PC-9 (cell line): ENCODE measurements at regions not wholly inside any gene's neighbourhood (a gene's known extent, or its start where the extent isn't known, plus 50 kb on each side); places are given as distances from the start of the nearest gene placed in this dataset.

Experiments used
- BruUV-seq: library from RNA; stranded (reverse); fragments of 400-500 nt; replicated peaks from 2 replicates; lab custom pipeline; 2021; lab: Mats Ljungman, UMichigan
- CTCF ChIA-PET: fragments of 300-600 bp; sonication (Branson Sonifier 250); formaldehyde crosslinking; loops from one replicate; lab custom pipeline; 2022; ENCODE audit warnings: antibody characterized with exemption; lab: Charles Lee
- POLR2A ChIA-PET: fragments of 300-600 bp; sonication (Branson Sonifier 250); formaldehyde crosslinking; loops from one replicate; lab custom pipeline; 2022; ENCODE audit warnings: antibody characterized with exemption; ENCODE audit not compliant: unreplicated experiment; lab: Charles Lee
- DNase-seq, 2 experiments: peaks; one replicate each; pipeline versions ENCODE4 v3.0.0 to v3.0.0-alpha.2; 2015 to 2022; ENCODE audit warnings: mixed read lengths in 1 of 2
- H2AFZ ChIP-seq: fragments of 200-600 bp; sonication (generic); 2 replicates; pipeline ENCODE4 v1.8.1; 2017; ENCODE audit warnings: antibody characterized with exemption
- H3F3A ChIP-seq: fragments of 200-600 bp; sonication (generic); 2 replicates; pipeline ENCODE4 v1.8.1; 2017; ENCODE audit warnings: antibody characterized with exemption, mild to moderate bottlenecking, low read depth; ENCODE audit not compliant: insufficient read depth
- H3K27ac ChIP-seq: fragments of 200-600 bp; sonication (generic); 2 replicates; pipeline ENCODE4 v1.6.1; 2016; ENCODE audit warnings: mixed run types
- H3K27me3 ChIP-seq: fragments of 200-600 bp; sonication (generic); 2 replicates; pipeline ENCODE4 v1.6.1; 2016; ENCODE audit warnings: low read depth, mixed run types; ENCODE audit not compliant: insufficient read depth
- H3K36me3 ChIP-seq: fragments of 200-600 bp; sonication (generic); 2 replicates; pipeline ENCODE4 v1.6.1; 2016; ENCODE audit warnings: low read depth, mixed run types
- H3K4me1 ChIP-seq: fragments of 200-600 bp; sonication (generic); replicated peaks from 2 replicates; pipeline ENCODE4 v1.6.1; 2016; ENCODE audit warnings: mixed run types; ENCODE audit not compliant: insufficient read depth
- H3K4me2 ChIP-seq: fragments of 200-600 bp; sonication (generic); 2 replicates; pipeline ENCODE4 v1.6.1; 2017; ENCODE audit warnings: mixed run types
- H3K4me3 ChIP-seq: fragments of 200-600 bp; sonication (generic); 2 replicates; pipeline ENCODE4 v1.6.1; 2016; ENCODE audit warnings: mixed run types
- H3K79me2 ChIP-seq: fragments of 200-600 bp; sonication (generic); 2 replicates; pipeline ENCODE4 v1.6.1; 2017; ENCODE audit warnings: low read depth, mixed run types
- H3K9me2 ChIP-seq: fragments of 200-600 bp; sonication (generic); 2 replicates; pipeline ENCODE4 v1.8.1; 2017; ENCODE audit warnings: mild to moderate bottlenecking; ENCODE audit not compliant: insufficient read depth
- H3K9me3 ChIP-seq: fragments of 200-600 bp; sonication (generic); 2 replicates; pipeline ENCODE4 v1.8.1; 2016; ENCODE audit warnings: low read depth; ENCODE audit not compliant: insufficient read depth
- H4K20me1 ChIP-seq: fragments of 200-600 bp; sonication (generic); 2 replicates; pipeline ENCODE4 v1.8.1; 2017; ENCODE audit not compliant: insufficient read depth
- CTCF ChIP-seq: fragments of 200-600 bp; sonication (generic); conservative IDR thresholded peaks from 2 replicates; pipeline ENCODE4 v1.6.1; 2017; ENCODE audit warnings: mixed run types, antibody characterized with exemption, mild to moderate bottlenecking, moderate library complexity
- EZH2 ChIP-seq: fragments of 200-600 bp; sonication (generic); IDR thresholded peaks from 2 replicates; pipeline ENCODE4 v1.8.0; 2017; ENCODE audit warnings: antibody characterized with exemption, low read depth
- intact Hi-C: fragments of 100-400 bp; cut with micrococcal nuclease; formaldehyde crosslinking; loops from one replicate; pipeline ENCODE4 v1.10.0; 2022; ENCODE audit not compliant: unreplicated experiment

- TF ChIP-seq CTCF: no peak
- no peak for TF ChIP-seq EZH2
- no peak overlapping the region for H3K4me2 ChIP-seq
- no peaks in the 10 kb centered on the region for H3K79me2 ChIP-seq
- H3F3A ChIP-seq: no peaks in the 10 kb centered on the region
- H3K4me1 ChIP-seq: no peaks in the 10 kb centered on the region
- no peaks in the 10 kb centered on the region; the same call in 1 of the 2 replicates for H3K9me2 ChIP-seq
- DNase-seq: no peak
- H3K27me3 ChIP-seq: no peaks in the 10 kb centered on the region
- H3K9me3 ChIP-seq: no peaks in the 10 kb centered on the region; the same call in 1 of the 2 replicates
- H3K36me3 ChIP-seq: no peaks in the 10 kb centered on the region
- H3K27ac ChIP-seq: no peak overlapping the region
- BruUV-seq: no TSS peak
- H2AFZ ChIP-seq: no peak overlapping the region
- intact Hi-C loops: no loop called here
- ChIA-PET POLR2A (no interaction called here), CTCF (no interaction called here)
- no peaks in the 10 kb centered on the region for H4K20me1 ChIP-seq
- H3K4me3 ChIP-seq: no peak overlapping the region
Measured at GRCh38 chr13:105127732-105128131, 1407.7 kb downstream of the EFNB2 start.

- Histone ChIP-seq H3K36me3 (no peaks in the 10 kb centered on the region), H3K9me2 (no peaks in the 10 kb centered on the region), H3K4me3 (no peak overlapping the region), H3K9me3 (no peaks in the 10 kb centered on the region; the same call in 1 of the 2 replicates), H2AFZ (no peak overlapping the region), H3F3A (no peaks in the 10 kb centered on the region), H3K4me2 (no peak overlapping the region), H3K27ac (no peak overlapping the region), H4K20me1 (no peaks in the 10 kb centered on the region), H3K27me3 (no peaks in the 10 kb centered on the region), H3K4me1 (no peaks in the 10 kb centered on the region), H3K79me2 (no peaks in the 10 kb centered on the region)
- TF ChIP-seq EZH2 (no peak), CTCF (no peak)
- DNase-seq: no peak
- ChIA-PET POLR2A (interaction anchor here (0.6 kb wide), 1 partner anchor 81 kb away, joined by 3 read pairs; no protein-coding TSS in a partner anchor), CTCF (no interaction called here)
- intact Hi-C loops: no loop called here
- BruUV-seq: no TSS peak
Measured at GRCh38 chr13:105121221-105121620, 1414.2 kb downstream of the EFNB2 start.

GRCh38 chr13:105118426-105118985 lies 1417.0 kb downstream of the EFNB2 start:
- intact Hi-C loops: no loop called here
- Histone ChIP-seq H3K79me2 (no peaks in the 10 kb centered on the region), H3K27ac (no peak overlapping the region), H3K4me2 (no peak overlapping the region), H3K4me1 (no peaks in the 10 kb centered on the region), H3K27me3 (no peaks in the 10 kb centered on the region), H4K20me1 (no peaks in the 10 kb centered on the region), H3F3A (no peaks in the 10 kb centered on the region), H2AFZ (no peak overlapping the region), H3K9me2 (no peaks in the 10 kb centered on the region), H3K4me3 (no peak overlapping the region), H3K36me3 (no peaks in the 10 kb centered on the region), H3K9me3 (no peaks in the 10 kb centered on the region)
- ChIA-PET POLR2A (no interaction called here), CTCF (no interaction called here)
- BruUV-seq: no TSS peak
- no peak for TF ChIP-seq CTCF
- TF ChIP-seq EZH2: no peak
- no peak for DNase-seq
